Activated CD4-positive, alpha-beta memory T cell treated with anti-CD3 and anti-CD28 coated beads, Interleukin-2, amount 10 ng/mL, durations not matched to agents 7 days and 5 days (primary cell): ENCODE measurements at regions not wholly inside any gene's neighbourhood (a gene's known extent, or its start where the extent isn't known, plus 50 kb on each side); places are given as distances from the start of the nearest gene placed in this dataset.

Experiments
- CTCF ChIA-PET: fragments of 350-600 bp; sonication (Branson Sonifier 250); formaldehyde crosslinking; loops from one replicate; lab custom pipeline; 2021; ENCODE audit warnings: antibody characterized with exemption, inconsistent platforms; lab: Charles Lee
- POLR2A ChIA-PET: fragments of 350-600 bp; sonication (Branson Sonifier 250); formaldehyde crosslinking; loops from one replicate; lab custom pipeline; 2021; ENCODE audit warnings: antibody characterized with exemption; lab: Charles Lee
- DNase-seq: peaks from one replicate; pipeline ENCODE4 v3.0.0-alpha.2; 2020
- H3K27ac Mint-ChIP-seq: one replicate; pipeline ENCODE4 v1.8.0; 2021; ENCODE audit warnings: mild to moderate bottlenecking, mixed read lengths
- H3K27me3 Mint-ChIP-seq: one replicate; pipeline ENCODE4 v1.8.0; 2021; ENCODE audit warnings: mixed read lengths
- H3K36me3 Mint-ChIP-seq: one replicate; pipeline ENCODE4 v1.8.0; 2021; ENCODE audit warnings: low read depth, mixed read lengths
- H3K4me1 Mint-ChIP-seq: one replicate; pipeline ENCODE4 v1.8.0; 2021; ENCODE audit warnings: mixed read lengths
- H3K4me3 Mint-ChIP-seq: one replicate; pipeline ENCODE4 v1.8.0; 2021; ENCODE audit warnings: mild to moderate bottlenecking, mixed read lengths
- H3K9me3 Mint-ChIP-seq: one replicate; pipeline ENCODE4 v1.8.0; 2021; ENCODE audit warnings: mixed read lengths

- H3K9me3 Mint-ChIP-seq: no peaks in the 10 kb centered on the region
- no peak for DNase-seq
Measured at GRCh38 chr6:166747644-166748595, 120.9 kb upstream of the RPS6KA2 start.

DNA sequence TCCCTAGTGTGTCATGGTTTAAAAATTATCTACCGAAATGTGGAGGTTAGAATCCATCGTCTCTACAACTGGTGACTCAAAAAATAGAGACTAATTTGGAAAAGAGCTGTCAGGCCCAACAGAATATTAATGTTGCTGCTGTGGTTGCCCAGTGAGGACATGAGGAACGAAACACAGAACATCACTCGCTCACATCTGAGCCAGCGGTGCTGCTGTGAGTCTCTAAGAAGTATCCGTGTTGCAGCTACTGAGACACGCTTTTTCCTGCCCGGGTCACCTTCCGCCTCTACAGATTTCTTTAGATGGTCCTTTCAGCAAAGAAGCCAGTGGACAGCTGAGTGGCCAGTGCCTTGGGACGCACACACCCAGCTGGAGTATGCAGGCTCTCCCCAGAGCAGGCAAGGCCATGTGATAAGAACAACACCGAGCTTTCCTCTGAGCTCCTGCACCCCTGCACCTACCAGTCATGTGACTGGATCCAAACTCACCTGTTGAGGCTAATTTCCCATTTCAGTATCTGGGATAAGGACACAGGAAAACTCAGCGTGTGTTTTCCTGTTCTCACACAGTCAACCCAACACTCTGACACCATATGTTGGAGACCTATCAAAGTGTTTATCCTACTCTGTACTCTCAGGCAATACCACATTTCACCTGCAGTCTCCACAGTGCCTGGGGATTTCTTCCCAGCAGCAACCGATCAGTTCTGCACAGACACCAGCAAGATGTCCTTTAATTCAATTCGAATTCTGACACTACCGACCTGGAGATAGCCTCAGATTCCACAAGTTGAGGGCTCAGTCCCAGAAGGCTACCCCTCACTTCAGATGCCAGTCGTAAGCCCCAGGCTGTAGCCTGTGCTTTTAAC, 119.0 kb upstream of the RPS6KA2 start:
- DNase-seq: no peak
- CTCF ChIA-PET: interaction anchor here (1.2 kb wide), 1 partner anchor 29 kb away, joined by 4 read pairs; no protein-coding TSS in a partner anchor
- POLR2A ChIA-PET: no interaction called here
- no peaks in the 10 kb centered on the region for H3K27me3 Mint-ChIP-seq
- no peaks in the 10 kb centered on the region for H3K36me3 Mint-ChIP-seq
- H3K27ac Mint-ChIP-seq: no peak overlapping the region
- no peak overlapping the region for H3K4me3 Mint-ChIP-seq
- H3K9me3 Mint-ChIP-seq: no peaks in the 10 kb centered on the region
- H3K4me1 Mint-ChIP-seq: no peaks in the 10 kb centered on the region

More at GRCh38 chr6:166747644-166748595, 120.9 kb upstream of the RPS6KA2 start:
- POLR2A ChIA-PET: no interaction called here
- CTCF ChIA-PET: interaction anchor here (0.6 kb wide), 1 partner anchor 11 kb away, joined by 3 read pairs; no protein-coding TSS in a partner anchor
- no peaks in the 10 kb centered on the region for H3K36me3 Mint-ChIP-seq
- H3K27me3 Mint-ChIP-seq: no peaks in the 10 kb centered on the region
- no peak overlapping the region for H3K4me3 Mint-ChIP-seq
- H3K4me1 Mint-ChIP-seq: no peaks in the 10 kb centered on the region
- no peak overlapping the region for H3K27ac Mint-ChIP-seq

DNA sequence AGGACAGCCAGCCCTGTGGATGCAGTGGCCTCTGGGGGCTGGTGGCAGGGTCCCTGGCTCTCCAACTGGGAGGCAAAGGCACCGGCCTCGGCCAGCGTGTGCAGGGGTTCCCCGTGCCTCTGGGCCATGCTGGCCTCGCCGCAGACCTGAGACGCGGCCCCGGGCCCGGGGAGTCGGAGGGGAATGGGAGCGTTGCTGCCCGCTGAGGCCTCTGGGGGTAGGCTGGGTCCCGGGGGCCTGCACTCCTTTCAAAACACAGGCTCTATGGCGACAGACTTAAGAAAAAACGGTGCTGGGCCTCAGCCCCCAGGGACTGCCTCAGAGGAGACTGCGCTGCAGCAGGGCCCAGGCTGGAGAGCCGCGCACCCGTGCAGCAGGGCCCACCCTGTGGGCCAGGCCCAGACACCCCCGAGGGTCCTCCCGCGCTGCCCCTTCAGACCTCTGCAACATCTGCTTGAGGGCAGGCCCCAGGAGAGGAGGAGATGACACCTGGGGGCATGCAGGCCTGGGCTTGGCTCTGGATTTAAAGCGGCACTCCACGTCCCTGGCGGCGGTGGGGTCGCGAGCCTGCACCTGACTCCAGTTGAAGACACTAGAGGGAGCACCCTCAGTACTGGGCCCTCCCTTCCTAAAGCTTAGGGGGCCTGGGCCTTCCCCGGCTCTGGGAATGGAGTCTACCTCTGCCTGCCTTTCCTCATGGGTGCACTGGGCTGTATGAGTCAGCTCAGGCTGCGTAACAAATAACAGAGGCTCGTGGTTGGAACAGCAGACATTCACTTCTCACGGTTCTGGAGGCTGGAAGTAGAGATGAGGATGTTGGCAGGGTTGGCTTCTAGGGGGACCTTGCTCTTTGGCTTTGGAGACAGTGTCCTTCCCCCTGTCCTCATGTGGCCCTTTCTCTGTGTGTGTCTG, 117.4 kb upstream of the RPS6KA2 start:
- Mint-ChIP-seq H3K36me3 (no peaks in the 10 kb centered on the region), H3K27me3 (no peaks in the 10 kb centered on the region), H3K4me1 (peaks cover 7% of the 10 kb centered on the region), H3K9me3 (no peaks in the 10 kb centered on the region), H3K27ac (no peak overlapping the region), H3K4me3 (no peak overlapping the region)
- POLR2A ChIA-PET: no interaction called here
- CTCF ChIA-PET: no interaction called here
- DNase-seq: peak; percentile 5

- ChIA-PET POLR2A (no interaction called here), CTCF (no interaction called here)
- H3K9me3 Mint-ChIP-seq: no peaks in the 10 kb centered on the region
- H3K4me3 Mint-ChIP-seq: no peak overlapping the region
- H3K36me3 Mint-ChIP-seq: no peaks in the 10 kb centered on the region
- DNase-seq: peak; percentile 13
- no peaks in the 10 kb centered on the region for H3K27me3 Mint-ChIP-seq
- no peak overlapping the region for H3K27ac Mint-ChIP-seq
- peaks cover 8% of the 10 kb centered on the region for H3K4me1 Mint-ChIP-seq
Measured at GRCh38 chr6:166743406-166744222, 116.6 kb upstream of the RPS6KA2 start.

- POLR2A ChIA-PET: no interaction called here
- no peak overlapping the region for H3K4me3 Mint-ChIP-seq
- no peaks in the 10 kb centered on the region for H3K27me3 Mint-ChIP-seq
- H3K27ac Mint-ChIP-seq: no peak overlapping the region
- DNase-seq: peak; percentile 3
- H3K4me1 Mint-ChIP-seq: peaks cover 8% of the 10 kb centered on the region
- H3K9me3 Mint-ChIP-seq: no peaks in the 10 kb centered on the region
- CTCF ChIA-PET: no interaction called here
- no peaks in the 10 kb centered on the region for H3K36me3 Mint-ChIP-seq
Measured at GRCh38 chr6:166742981-166743380, 115.9 kb upstream of the RPS6KA2 start.

- no peak overlapping the region for H3K4me3 Mint-ChIP-seq
- no peak overlapping the region for H3K27ac Mint-ChIP-seq
- POLR2A ChIA-PET: no interaction called here
- peaks cover 8% of the 10 kb centered on the region for H3K4me1 Mint-ChIP-seq
- CTCF ChIA-PET: no interaction called here
- H3K27me3 Mint-ChIP-seq: no peaks in the 10 kb centered on the region
- H3K36me3 Mint-ChIP-seq: no peaks in the 10 kb centered on the region
- DNase-seq: peak; percentile 15
- H3K9me3 Mint-ChIP-seq: no peaks in the 10 kb centered on the region
Measured at GRCh38 chr6:166739976-166740318, 112.9 kb upstream of the RPS6KA2 start.

DNA sequence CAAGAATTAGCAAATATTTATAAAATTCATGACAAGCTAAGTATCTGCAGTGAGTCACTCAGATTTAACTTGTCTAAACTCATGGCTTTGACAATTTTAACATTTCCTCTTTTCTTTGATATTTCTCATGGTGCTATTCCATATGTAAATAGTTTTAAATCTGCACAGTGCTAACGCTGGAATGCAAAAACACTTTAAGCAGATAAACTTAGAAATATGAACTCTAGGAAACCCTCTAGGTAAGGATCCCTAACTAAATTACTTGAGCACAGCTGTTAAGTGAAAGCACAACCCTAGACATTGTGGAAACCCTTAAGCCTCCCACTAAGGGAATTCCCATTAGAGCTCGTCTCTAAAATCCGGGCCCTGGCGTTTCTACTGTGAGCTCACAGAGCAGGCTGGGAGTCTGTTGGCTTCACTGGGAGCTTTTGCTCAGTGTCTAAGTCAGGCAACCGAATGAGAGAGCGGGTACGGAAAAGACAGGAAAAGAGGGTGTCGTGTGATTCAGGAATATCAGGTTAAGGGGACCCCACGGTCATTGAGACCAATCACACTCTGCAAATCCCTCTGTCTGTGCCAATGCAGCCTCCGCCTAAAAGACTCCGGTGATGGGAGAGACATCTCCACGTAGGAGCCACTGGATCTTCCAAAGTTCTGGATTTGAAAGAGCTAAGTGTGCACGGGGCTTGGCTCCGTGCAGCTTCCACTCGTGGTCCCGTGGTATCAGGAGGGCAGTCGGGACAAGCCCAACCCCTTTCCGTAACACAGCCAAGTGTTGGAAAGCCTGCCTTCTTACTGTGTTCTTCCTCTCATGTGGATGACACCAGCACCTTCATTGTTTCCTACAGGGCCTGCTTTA, 112.3 kb upstream of the RPS6KA2 start:
- no peaks in the 10 kb centered on the region for H3K36me3 Mint-ChIP-seq
- H3K9me3 Mint-ChIP-seq: no peaks in the 10 kb centered on the region
- H3K4me3 Mint-ChIP-seq: no peak overlapping the region
- H3K27ac Mint-ChIP-seq: no peak overlapping the region
- no peaks in the 10 kb centered on the region for H3K27me3 Mint-ChIP-seq
- DNase-seq: peak; percentile 14
- POLR2A ChIA-PET: no interaction called here
- peaks cover 8% of the 10 kb centered on the region for H3K4me1 Mint-ChIP-seq
- CTCF ChIA-PET: no interaction called here

DNA sequence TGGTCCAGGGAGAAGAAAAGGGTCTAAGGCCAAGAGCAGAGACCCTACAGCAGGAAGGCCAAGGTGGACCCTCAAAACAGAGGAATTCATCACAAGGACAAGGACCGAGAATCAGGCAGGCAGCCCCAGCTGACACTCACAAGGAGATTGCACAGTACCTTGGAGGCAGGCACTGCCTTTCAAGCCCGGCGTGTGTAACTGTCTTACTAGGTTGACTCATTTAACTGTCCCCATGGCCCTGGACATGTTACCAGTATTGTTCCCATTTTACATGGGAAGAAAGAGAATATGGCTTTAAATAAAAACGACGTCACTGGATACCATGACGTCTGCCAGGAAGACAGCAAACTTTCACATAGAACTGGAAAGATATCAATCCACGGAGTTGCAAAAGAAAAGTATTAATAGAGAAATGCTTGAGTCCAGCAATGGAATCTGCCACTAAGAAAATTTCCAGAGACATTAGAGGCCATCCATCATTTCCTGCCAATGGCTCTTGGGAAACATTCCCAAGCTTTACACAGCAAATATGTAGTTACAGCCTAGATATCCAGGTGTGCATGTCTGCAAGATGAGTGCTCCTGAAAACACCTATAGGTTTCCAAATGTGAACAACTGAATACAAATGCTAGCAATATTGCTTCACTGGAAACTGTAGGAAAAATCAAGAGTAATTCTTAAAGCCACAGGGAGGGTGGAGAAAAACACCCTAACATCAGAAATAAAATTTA, 111.5 kb upstream of the RPS6KA2 start:
- Mint-ChIP-seq H3K36me3 (no peaks in the 10 kb centered on the region), H3K27ac (no peak overlapping the region), H3K4me3 (no peak overlapping the region), H3K9me3 (no peaks in the 10 kb centered on the region), H3K27me3 (no peaks in the 10 kb centered on the region), H3K4me1 (peaks cover 8% of the 10 kb centered on the region)
- ChIA-PET CTCF (no interaction called here), POLR2A (no interaction called here)
- DNase-seq: peak; percentile 7

GRCh38 chr6:166737261-166737660, 110.2 kb upstream of the RPS6KA2 start:
- Mint-ChIP-seq H3K27ac (no peak overlapping the region), H3K27me3 (no peaks in the 10 kb centered on the region), H3K36me3 (no peaks in the 10 kb centered on the region), H3K4me1 (peaks cover 8% of the 10 kb centered on the region), H3K9me3 (no peaks in the 10 kb centered on the region), H3K4me3 (no peak overlapping the region)
- POLR2A ChIA-PET: no interaction called here
- DNase-seq: no peak
- CTCF ChIA-PET: no interaction called here

- Mint-ChIP-seq H3K4me1 (peaks cover 8% of the 10 kb centered on the region), H3K27ac (no peak overlapping the region), H3K9me3 (no peaks in the 10 kb centered on the region), H3K36me3 (no peaks in the 10 kb centered on the region), H3K4me3 (no peak overlapping the region), H3K27me3 (no peaks in the 10 kb centered on the region)
- DNase-seq: peak; percentile 8
- ChIA-PET CTCF (no interaction called here), POLR2A (no interaction called here)
Measured at GRCh38 chr6:166736634-166737033, 109.6 kb upstream of the RPS6KA2 start.

DNA sequence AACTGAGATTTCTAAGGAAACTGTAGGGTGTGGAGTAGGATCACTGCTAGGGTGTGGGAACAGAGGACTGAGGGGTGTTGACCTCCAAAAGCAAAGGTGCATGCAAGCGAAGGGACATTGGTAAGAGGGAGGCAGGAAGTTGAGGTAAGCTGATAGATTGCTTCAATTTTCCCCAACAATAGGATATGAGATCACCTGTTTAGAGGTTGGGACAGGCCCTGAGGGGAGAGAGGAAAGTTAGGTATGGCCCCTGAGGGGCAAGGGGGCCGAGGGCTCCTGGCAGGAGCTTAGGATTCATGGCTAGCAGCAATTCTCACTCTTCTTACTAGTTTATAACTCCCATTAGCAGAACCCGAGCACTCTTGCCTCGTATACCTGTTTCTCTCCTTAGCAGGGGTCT, 106.8 kb upstream of the RPS6KA2 start:
- Mint-ChIP-seq H3K4me1 (no peaks in the 10 kb centered on the region), H3K9me3 (no peaks in the 10 kb centered on the region), H3K4me3 (no peak overlapping the region), H3K36me3 (no peaks in the 10 kb centered on the region), H3K27me3 (no peaks in the 10 kb centered on the region), H3K27ac (no peak overlapping the region)
- ChIA-PET CTCF (no interaction called here), POLR2A (no interaction called here)
- DNase-seq: peak; percentile 3
